GM10266 (cell line): ENCODE measurements at regions not wholly inside any gene's neighbourhood (a gene's known extent, or its start where the extent isn't known, plus 50 kb on each side); places are given as distances from the start of the nearest gene placed in this dataset.

Source experiments
- DNase-seq: peaks from one replicate; pipeline ENCODE4 v3.0.0; 2012; ENCODE audit errors: extremely low spot score
- TF ChIP-seq, protein P1 (sequence below): IDR thresholded peaks from 2 replicates; pipeline ENCODE4 v1.5.1; 2012; ENCODE audit warnings: mild to moderate bottlenecking, low read depth; ENCODE audit not compliant: control insufficient read depth, insufficient read depth; ENCODE audit errors: missing control alignments

DNA sequence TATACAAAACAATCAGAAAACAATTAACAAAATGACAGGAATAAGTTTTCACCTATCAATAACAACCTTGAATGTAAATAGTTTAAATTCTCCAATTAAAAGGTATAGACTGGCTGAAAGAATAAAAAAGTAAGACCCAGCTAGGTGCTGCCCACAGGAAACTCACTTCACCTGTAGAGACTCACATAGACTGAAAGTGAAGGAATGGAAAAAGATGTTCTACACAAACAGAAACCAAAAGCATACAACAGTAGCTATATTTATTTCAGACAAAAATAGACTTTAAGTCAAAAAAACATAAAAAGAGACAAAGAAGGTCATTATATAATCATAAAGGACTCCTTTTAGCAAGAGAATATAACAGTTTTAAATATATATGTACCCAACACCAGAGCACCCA lies 152.4 kb upstream of the PWP1 start:
- no peak for DNase-seq

DNA sequence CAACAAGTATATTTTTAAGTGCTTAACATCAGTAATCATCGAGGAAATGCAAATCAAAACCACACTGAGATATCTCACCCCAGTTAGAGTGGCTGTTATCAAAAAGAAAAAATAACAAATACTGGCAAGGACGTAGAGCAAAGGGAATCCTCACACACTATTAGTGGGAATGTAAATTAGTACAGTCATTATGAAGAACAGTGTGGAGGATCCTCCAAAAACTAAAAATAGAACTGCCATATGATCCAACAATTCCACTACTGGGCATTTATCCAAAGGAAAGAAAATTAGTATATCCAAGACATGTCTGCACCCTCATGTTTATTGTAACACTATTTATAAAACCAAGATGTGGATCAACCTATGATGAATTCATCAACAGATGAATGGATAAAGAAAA lies 149.0 kb upstream of the PWP1 start:
- DNase-seq: no peak
- TF ChIP-seq, protein P1, sequence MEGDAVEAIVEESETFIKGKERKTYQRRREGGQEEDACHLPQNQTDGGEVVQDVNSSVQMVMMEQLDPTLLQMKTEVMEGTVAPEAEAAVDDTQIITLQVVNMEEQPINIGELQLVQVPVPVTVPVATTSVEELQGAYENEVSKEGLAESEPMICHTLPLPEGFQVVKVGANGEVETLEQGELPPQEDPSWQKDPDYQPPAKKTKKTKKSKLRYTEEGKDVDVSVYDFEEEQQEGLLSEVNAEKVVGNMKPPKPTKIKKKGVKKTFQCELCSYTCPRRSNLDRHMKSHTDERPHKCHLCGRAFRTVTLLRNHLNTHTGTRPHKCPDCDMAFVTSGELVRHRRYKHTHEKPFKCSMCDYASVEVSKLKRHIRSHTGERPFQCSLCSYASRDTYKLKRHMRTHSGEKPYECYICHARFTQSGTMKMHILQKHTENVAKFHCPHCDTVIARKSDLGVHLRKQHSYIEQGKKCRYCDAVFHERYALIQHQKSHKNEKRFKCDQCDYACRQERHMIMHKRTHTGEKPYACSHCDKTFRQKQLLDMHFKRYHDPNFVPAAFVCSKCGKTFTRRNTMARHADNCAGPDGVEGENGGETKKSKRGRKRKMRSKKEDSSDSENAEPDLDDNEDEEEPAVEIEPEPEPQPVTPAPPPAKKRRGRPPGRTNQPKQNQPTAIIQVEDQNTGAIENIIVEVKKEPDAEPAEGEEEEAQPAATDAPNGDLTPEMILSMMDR: no peak

More for the DNA sequence above, 152.4 kb upstream of the PWP1 start:
- TF ChIP-seq, protein P1: no peak

DNA sequence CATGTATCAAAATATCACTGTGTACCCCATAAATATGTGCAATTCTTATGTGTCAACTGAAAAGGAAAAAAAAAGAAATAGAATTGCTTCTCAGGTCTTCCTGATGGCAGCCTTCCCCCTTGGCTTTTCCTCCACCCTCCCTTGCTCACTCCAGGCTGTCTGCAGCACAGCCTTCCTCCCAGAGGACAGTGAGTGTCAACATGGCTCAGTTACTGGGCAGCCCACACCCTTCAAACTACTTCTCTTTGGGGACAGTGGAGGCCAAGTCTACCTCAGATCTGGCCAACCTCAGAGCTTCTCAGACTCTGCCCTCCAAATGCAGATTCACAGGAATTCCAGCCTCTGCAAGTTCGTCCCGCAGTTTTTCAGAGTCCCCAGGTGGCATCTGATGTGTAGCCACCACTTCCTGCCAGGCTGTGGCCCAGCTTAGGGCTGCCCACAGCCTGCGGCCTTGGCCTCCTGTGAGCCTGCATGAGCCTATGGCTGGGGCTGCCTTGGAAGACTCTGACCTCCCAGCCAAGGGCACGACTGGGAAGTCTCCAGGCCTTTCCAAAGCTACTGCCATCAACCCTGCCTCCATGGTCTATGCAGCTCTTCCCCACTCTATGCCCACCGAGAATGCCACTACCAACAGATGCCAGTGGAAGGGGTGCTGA lies 148.0 kb upstream of the PWP1 start:
- TF ChIP-seq, protein P1: no peak

DNA sequence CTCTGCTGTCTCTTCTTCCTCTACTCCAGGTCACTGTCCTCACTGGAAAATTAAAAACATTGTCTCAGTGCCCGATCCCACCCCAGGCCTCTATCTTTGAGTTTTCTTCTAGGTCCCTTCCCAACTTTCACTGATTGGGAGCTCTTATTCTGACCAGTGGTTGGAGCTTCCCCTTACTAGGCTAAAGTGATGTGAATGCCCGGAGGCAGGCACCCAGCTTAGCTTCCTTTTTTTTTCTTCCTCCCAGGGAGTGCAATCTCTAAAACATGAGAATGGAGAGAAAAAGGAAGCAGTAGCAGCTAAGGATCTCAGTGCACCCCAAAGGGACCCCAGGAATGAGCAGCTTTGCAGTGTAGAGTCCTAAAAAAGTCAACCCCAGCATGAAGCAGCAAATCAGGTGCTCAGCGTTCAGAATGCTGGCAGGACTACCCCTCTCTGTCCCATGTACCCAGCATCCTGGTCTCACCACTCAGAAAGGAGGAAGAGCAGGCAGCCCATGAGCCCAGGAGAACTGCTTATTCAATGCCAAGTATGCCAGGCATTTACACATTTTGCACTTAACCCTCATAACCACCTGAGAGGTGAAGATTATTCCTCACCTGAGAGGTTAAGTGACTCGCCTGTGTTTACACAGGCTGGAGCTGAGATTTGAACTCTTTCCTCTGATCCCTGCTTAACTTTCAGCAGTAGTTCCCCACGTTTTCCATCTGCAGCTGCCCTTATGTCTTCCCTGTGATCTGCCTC lies 146.2 kb upstream of the PWP1 start:
- DNase-seq: no peak
- TF ChIP-seq, protein P1: no peak

More for the DNA sequence above, 148.0 kb upstream of the PWP1 start:
- DNase-seq: no peak

DNA sequence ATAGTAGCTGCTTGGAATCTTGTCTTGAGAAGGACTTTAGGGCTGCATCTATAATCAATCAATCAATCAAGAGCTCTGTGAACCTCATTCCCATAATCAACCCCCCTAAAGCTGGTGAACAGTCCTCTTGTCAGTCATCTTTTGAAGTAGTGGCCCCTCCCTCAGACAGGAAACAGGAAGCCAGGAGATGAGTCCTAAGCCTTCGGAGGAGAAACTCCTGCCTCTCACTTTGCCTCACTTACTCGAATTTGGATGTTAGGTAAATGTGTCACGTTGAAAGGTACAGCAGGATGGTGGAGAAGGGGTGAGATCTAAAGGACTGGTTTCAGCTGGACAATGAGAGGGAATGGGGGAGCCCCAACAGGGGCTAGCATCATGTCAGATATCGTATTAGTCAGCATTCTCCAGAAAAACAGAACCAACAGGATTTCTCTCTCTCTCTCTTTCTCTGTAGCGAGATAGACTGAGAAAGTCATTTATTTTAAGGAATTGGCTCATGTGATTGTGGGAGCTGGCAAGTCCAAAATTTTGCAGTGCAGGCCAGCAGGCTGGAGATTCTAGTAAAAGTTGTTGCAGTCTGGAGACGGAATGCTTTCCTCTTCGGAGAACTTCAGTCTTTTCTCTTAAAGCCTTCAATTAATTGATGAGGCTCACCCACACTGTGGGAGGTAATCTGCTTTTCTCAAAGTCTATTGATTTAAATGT lies 144.4 kb upstream of the PWP1 start:
- DNase-seq: no peak
- TF ChIP-seq, protein P1: no peak

DNA sequence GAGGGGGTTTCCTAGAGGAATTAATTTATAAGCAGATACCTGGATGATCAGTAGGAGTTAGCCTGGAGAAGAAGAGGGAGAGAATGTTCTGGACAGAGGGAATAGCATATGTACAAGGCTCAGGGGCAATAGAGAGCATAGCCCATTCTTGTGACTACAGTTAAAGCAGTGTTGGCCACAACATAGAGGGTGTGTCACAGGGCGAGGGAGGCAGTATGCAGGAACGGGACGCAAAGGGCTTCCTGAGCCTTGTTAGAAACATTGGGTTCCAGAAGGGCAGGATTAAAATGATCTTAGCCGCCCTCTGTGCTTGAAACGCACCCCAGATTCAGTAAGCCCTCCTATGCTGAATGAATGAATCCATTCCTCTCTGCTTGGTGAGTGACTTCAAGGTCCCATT lies 142.2 kb upstream of the PWP1 start:
- no peak for DNase-seq
- TF ChIP-seq, protein P1: no peak
